Vagina (tissue), 2 donors: ENCODE measurements at regions not wholly inside any gene's neighbourhood (a gene's known extent, or its start where the extent isn't known, plus 50 kb on each side); places are given as distances from the start of the nearest gene placed in this dataset.

Experiments used
- CTCF ChIP-seq, 3 experiments: fragments of 450-650 bp in 2 of 3; fragments of 200-600 bp in 1 of 3; sonication (generic) in 1 of 3; IDR thresholded peaks; one replicate each; pipeline ENCODE4 v1.5.1; 2017 to 2019; ENCODE audit warnings: antibody characterized with exemption in 3 of 3, mild to moderate bottlenecking in 2 of 3, moderate library complexity in 2 of 3
- POLR2A ChIP-seq, 2 donors: fragments of 450-650 bp; IDR thresholded peaks; one replicate each; pipeline ENCODE4 v1.6.1; 2017; ENCODE audit warnings: antibody characterized with exemption in 2 of 2, mild to moderate bottlenecking in 2 of 2, moderate library complexity in 2 of 2
- POLR2AphosphoS5 ChIP-seq, 2 donors: sonication (generic); formaldehyde crosslinking; IDR thresholded peaks; one replicate each; pipeline ENCODE4 v1.9.0; 2017; ENCODE audit warnings: antibody characterized with exemption in 2 of 2, mild to moderate bottlenecking in 2 of 2, low read depth in 1 of 2; ENCODE audit not compliant: insufficient read depth in 1 of 2

DNA sequence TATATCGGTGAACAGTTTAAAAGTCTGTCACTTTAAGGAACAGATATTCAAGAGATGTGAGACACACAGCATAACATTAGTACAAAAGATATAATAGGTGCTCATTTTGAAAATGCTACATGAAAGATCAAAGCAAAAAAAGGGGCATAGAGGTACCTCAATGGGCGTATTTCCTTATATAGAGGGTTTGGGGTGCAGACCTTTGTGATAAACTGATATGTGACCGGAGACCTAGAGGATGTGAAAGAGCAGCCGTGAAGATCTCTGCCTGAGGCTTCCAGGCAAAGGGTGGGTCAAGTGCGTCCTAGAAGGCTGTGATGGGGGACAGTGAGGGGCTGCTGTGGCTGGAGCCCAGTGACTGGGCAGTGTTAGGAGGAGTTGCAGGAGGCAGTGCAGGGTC, 551.4 kb downstream of the ETS1 start:
- no peak for TF ChIP-seq POLR2AphosphoS5 (IDR thresholded peaks at IDR 0.05; ENCODE audit: insufficient read depth in 1 of 2, low read depth in 1 of 2)
- no peak for TF ChIP-seq CTCF (IDR thresholded peaks at IDR 0.05)
- no peak for TF ChIP-seq POLR2A (IDR thresholded peaks at IDR 0.05)
